ENCODE measurements at regions not wholly inside any gene's neighbourhood (a gene's known extent, or its start where the extent isn't known, plus 50 kb on each side); places are given as distances from the start of the nearest gene placed in this dataset.

DNA sequence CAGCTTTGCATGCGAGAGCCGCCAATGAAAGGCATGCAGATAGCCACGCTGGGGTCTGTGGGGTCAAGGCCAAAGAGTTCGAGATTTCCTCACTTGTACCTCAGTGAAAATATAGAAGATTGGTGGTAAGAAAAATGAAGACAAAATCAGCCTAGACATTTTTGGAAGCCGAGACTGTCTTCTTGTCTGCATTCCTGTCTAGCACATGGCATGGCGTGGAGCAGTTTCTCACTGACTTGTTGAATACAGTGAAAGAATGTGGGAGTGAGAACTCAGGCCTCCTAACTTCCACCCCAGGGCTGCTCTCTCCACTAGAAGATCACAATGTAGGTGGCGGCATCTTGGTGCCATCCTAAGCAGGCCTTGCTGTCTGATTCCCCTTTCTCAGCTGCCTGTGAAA lies 740.8 kb upstream of the HS6ST1 start:
- no peak for DNase-seq

DNA sequence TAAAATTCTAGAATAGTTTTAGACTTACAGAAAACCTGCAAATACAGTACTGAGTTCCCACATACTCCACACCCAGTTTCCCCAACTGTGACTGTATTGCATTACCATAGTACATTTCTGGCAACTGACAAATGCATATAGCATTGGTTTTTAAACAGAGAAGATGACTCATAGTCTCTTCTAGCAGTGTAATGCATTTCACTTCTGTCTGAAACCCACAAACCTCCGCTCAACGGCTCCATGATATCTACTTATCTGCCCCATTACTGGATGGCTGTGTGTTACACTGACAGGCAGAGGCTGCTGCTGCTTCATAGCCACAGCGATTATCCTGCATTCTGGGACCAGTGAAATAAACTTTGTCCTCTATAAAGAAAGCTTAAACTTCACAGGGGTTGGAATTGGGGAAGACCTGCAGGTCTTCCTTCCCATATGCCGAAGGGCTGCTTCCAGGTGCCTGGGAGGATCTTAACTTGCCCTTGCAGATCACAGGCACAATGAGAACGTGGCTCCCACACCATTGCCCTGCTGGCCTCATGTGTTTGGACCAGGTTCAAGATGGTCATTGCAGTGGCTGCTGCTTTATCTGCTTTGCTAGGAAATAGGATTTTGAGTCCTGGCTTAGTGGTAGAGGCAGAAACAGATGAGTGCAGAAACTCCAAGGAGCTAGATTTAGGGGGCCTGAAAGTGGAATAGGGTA lies 742.6 kb upstream of the HS6ST1 start:
- DNase-seq = no peak

DNA sequence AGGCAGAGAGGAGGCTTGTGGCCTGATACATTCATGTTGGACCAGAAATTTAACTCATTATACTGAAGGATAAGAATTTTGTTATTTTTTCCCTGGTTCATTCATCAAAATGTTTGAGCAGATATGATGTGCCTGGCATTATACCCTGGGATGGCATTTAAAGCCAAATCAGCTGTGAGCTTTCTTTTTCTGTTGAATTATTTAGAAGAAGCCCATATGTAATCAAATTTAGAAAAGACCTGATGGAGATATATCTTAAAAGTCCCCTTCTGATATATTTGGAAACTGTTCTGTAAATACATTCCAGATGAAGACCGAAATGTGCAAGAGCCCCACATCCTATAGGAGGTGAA lies 743.1 kb upstream of the HS6ST1 start:
- DNase-seq = no peak

DNA sequence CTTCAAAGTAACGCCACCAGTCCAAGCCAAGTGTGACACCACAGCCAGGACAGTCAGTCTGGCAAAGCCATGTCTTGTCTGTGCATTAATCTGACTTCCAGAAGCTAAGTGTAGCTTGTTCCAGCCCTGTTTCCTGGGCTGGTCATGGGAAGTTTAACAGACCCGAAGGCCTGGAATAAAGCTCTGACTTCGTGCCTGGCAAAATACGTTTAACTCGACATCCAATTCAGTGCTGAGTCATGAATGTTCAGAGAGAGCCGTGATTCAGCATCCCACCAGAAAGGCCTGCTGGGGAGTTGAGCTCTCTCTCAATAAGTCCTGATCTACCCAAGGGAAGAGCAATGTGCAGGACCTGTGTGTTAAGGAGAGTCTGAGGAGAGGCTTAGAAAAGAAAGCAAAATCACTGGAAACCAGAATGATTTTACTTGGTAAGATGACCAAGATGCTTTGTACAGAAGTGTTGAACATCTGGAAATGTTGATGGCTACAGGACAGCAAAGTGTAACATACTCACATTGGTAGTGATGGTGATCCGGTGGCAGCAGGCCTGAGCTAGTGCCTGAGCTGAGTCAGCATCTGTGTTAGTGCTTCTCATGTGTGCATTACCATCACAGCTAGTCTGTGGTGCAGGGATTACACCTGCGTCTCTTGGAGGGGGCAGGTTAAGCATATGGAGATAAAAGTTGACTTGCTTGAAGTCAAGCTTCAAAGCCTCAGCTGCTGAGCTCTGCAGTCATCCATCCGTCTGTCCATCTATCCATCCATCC lies 743.7 kb upstream of the HS6ST1 start:
- no peak for DNase-seq

DNA sequence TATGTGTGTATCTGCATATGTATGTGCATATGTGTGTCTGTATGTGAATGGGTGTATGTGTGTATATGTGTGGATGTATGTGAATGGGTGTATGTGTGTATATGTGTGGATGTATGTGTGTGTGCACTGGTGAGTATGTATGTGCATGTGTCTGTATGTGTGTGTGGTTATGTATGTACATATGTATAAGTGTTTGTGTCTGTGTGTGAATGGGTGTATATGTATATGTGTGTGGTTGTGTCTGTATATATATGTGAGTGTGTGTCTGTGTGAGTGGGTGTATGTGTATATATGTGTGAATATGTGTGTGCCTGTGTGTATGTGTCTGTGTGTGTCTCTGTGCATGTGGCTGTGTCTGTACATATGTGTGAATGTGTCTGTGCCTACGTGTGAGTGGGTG lies 748.4 kb upstream of the HS6ST1 start:
- no peak for DNase-seq

DNA sequence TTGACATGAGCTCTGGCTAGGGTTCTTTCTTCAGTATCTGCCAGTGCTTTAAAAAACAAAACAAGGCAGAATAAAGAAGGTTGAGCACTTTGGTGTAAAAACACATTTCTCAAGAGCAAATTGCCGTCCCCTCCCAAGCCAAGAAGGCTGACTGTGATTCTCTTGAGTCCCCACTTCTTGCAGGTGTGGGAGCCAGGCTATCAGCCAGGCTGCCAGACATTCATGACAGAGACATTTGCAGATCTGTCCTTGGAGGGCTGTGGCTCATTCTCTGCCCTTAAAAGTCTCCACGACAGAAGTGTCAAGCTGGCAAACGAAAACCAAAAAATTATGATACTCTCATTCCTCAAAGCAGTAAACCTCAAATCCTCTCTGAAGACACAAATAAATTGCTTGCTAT lies 749.3 kb upstream of the HS6ST1 start:
- DNase-seq = no peak

DNA sequence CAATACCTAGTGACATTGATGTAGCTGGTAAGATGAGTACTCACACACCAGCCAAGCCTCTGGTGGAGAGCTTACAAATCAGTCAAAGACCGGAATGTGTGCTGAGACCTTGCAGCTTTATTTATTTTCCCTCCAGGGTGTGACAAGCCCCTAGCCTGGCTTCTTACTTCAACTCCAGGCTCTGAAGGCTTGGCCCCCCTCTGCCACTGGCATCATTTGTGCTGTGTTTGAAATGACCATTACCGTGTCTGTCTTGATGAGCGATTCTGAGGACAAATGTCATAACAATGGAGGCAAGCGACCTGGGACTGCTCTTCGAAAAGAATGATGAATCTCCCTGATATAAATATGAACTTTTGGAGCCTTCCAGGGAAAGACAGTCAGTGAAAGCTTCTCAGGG lies 749.9 kb upstream of the HS6ST1 start:
- DNase-seq = no peak

DNA sequence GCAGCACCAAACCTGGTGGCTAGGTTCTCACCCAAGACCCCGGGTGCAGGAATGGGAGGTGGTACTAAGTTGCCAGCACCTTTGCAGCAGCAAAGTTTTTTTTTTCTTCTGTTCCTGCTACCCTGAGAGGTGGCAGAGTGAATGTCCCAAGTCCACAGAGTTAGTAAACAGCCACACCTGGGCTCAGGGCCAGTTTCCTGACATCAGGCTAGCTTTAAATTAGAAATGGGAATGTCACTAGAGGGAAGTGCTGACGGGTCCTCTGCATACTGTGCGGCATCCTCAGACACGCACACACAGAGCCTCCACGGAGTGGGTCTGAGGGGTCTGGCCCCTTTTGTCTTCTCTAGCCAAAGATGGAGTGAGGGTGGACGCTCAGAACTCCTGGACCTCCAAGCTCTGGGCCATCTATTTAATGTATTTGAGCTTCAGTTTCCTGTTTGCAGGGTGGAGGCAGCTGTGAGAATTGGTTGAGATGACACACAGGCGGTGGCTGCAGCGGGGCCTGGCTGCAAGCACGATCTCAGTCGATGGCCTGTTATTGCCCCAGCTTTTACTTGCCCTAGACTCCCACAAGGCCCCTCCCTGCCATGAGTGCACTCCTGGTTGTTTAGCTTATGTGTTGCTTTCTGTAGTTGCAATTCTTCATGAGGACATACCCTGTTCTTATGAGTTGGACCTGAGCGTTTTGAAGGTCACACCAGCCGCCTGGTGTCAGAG lies 751.4 kb upstream of the HS6ST1 start:
- DNase-seq = no peak

DNA sequence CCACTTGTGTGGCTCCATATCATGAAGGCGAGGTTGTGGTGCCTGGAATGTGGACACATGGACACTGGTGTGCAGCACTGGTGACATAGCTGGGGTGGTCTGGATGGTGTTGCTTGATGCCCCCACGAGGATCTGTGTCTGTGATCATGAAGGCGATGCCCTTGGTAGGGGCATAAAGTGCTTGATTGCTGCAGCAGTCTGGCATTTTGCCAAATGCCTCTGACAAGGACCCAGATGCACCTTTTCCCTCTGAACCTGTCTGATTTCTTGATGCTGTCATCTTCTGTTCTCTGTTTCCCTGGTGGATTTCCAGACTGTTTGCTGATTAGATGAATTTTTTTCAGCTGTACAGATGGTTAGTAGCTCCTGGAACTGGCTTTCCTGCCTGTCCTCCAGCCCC lies 752.0 kb upstream of the HS6ST1 start:
- DNase-seq = no peak

DNA sequence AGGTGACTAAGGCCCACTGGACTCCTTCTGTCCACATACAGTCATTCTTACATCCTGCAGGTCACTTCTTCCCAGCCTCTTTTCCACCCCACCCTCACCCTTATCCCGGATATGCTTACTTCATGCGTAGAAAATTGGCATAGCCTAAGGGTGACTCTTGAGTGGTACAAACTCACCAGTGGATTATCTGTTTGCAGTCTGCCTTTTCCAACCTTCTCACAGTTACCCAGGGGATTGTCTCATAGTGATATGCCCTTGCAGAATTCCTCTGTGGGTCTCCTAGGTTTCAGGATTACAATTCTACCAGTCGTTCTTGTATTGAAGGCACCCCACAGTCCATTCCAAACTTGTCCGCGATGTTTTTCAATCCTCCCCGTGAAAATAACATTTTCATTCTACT lies 752.9 kb upstream of the HS6ST1 start:
- no peak for DNase-seq

DNA sequence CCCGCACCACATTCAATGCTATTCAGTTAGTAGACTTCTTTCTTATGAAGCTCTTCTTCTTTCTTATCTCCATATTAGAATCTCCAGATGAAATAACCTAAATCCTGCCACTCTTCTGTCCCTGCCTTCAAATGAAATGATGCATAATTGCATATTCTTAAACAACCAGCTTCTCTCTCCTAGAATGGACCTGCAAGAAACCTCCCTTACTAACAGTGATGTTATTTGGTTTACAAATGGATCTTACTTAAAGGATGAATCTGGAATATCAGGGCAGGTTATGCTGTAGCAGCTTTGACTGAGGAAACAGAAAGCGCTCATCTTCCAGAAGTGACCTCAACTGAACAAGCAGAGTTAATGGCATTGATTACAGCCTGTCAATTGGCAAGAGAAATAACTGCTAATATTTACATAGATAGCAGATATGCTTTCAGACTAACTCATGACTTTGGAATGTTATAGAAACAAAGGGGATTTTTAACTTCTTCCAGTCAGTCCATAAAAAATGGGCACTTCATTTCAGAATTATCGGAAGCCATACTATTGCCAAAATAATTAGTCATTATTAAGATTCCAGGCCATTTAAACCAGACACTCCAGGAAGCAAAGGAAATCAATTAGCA lies 755.7 kb upstream of the HS6ST1 start:
- no peak for DNase-seq

DNA sequence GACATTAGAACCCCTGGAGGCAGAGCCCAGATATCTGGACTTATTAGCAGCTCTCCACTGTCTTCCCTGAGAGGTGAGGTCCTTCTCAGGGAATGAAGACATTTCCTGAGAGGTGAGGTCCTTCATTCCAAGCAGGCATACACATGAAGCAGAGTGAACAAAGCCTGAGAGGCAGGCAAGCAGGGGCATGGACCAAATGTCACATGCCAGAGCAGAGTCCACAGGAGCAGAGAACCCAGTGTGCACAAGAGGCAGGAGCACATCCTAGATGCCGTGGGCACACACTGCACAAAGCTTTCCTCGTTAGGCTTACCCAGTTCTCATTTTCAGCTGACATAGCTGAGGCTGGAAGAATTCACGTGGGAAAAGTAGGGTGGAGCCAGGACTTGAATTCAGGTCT lies 759.9 kb upstream of the HS6ST1 start:
- DNase-seq = no peak

DNA sequence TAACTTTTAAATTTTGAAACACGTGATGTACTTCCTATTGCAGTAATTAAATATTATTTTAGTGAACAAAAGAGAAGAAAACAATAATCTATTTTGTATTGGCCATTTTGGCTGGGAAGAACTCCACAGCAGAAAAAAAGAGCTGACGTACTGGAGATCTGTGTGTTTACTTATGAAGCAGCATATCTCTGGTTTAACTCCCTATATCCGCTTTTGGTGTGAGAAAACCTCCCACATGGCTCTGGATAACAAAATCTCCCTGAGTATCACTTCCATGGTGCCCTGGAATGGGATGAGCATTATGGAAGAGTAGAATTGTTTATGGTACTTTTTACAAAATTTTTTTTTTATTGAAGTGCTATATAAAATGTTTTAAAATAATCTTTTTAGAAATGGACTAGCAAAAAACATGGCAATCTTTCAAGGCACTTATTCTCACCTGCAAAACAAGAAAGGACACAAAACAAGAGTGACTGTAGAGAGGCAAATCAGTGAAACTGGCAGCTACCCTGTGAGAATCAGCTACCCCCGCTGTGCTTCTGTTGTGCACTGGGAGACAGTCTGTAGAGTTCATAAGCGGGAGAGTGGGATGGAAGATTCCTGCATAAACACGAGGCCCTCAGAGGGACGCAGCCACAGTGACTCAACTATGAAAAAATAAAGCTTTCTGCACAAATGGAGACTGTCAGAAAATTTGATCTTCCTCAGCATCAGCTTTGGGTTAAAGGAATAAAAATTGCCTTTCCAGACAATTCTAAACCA lies 762.2 kb upstream of the HS6ST1 start:
- DNase-seq = no peak

DNA sequence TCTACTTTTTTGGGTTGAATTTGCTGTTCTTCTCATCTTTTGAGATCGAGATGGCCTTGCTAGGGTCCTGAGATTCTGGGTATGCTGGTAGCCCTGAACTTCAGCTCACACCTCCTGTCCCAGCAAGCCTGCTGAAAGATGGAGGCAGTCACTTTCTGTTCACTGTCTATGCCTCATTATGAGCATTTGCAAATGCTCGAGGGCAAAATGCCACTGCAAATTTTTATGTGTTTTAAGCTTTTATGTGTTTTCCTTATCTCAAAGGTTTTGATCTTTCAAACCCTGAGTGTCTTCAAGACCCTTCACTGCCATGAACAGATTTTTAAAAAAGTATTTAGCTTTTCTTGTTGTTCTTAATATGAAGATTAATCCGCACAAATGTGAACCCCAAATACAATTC lies 766.7 kb upstream of the HS6ST1 start:
- DNase-seq = no peak

DNA sequence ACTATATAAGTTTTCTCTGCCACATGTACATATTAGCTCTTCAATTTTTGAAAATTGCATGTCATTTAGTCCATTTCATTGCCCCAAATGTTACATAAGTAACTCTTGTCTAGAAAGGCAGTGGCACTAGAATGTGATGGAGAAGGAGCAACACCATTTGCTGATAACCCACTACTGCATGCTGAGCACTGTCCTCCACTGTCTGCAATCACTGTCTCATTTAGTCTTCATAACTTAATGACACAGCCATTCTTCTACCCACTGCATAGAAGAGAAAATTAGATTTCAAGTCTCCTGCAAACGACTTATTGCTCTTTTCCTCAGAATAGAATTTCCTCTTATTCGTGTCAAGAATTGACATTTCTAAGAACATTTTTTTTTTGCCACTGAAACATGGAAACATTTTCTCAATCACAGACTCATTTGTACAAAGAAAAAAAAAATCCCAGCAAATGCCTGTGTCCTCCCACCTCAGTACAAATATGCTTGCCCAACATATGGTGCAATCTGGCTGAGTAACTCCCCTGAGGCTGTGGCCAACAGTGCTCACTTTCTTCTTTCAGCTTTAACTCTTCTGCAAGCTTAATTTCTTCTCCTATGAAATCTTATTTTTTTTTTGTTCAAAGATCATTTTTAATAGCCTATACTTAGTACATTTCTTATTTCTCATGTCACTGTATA lies 768.6 kb upstream of the HS6ST1 start:
- DNase-seq = no peak

DNA sequence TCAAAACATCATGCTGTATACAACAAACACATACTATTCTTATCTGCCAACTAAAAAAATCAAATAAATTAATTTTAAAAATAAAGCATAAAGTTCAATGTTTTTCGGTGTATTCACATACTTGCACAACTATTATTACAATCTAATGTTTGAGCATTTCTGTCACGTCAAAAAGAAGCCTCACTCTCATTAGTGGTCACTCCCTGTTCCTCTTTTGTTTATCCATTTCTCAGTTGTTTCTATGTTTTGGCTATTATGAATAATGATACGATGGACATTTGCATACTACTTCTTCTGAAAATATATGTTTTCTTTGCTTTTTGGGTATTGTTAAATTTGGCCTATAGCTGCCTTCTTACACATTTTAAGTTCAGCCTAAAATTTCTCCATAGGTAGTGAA lies 773.0 kb upstream of the HS6ST1 start:
- no peak for DNase-seq

DNA sequence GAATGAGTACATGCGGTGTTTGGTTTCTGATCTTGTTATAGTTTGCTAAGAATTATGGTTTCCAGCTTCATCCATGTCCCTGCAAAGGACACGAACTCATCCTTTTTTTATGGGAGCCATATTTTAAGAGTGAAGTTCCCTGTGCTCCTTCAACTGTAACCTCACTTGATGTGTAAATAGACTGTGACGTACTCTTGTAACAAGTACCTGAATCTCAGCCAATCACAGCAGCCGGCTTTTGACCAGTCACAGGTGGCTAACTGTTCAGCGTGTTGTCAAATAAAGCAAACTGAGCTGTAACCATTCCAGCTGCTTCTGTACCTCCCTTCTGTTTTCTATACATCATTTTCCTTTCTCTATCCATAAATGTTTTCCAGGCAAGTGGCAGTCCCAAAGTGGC lies 774.3 kb upstream of the HS6ST1 start:
- no peak for DNase-seq

DNA sequence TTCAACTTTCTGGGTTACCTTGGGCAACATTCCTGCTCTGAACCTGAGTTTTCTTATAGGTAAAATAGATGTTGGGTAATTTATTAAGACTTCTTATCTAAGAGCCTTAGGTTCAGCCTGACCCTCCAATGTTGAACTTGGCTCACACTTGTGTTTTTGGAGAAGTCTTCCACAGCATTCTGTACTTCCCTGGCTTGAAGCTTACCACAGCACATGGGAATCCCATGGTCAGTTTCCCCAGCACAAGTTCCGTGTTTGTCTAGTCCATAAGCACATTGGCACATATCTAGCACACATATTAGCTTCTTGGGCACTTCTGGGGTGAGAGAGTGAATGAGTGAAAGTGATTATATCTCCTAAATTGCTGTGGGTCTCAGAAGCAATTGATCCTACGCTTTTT lies 782.5 kb upstream of the HS6ST1 start:
- no peak for DNase-seq

DNA sequence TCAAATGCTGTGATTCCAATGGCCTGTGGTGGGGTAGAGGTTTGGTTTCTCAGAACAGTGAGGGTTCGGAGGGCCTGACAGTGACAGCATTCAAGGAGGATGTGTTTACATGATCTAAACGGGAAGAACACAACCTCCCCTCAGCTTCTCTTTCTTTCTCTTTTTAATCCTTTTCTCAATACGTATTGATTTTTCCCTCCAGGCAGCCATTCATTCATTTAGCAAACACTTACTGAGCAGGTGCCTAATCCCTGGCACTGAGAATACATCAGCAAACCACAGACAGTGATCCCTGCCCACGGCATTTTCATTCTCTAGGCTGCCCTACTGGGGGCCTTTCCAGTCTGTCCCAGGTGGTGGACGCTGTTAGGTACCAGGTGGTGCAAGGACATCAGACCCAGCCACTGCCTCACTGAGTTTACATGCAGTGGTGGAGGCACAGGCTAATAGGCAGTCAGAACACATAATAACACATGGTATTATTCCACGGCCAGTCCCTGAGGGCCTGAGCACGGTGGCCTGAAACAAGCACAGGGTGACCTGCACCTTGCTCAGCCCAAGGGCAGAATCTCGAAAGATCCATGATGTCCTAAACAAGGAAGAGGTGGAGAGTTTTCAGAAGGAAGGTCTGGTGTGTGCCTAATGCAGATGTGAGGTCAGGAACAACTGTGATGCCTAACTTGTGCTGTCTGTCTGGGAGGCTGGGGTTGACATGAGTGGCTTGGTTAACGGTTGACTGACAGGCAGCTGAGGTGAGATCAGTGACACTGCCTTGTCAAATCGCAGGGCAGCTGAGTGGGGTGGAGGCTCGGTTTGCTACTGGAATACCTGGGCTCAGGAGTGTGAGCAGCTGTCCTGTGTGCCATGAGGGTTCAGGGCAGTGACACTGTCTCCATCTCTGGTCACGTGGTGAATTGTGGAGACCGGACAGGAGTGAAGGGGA lies 785.5 kb upstream of the HS6ST1 start:
- DNase-seq = no peak

DNA sequence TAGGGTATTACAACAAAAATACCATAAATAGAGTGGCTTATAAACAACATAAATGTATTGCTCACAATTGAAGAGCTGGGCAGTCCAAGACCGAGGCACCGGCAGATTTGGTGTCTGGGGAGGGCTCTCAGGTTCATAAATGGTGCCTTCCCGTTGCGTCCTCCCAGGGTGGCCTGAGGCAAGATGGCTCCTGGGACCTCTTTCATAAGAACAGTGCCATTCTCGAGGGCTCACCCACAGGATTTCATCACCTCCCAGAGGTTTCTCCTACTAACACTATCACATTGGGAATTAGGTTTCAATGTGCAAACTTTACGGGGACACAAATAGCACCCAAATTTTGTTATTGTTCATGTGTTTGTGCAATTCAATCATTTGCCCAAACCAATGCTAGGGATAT lies 793.5 kb upstream of the HS6ST1 start:
- DNase-seq = no peak

DNA sequence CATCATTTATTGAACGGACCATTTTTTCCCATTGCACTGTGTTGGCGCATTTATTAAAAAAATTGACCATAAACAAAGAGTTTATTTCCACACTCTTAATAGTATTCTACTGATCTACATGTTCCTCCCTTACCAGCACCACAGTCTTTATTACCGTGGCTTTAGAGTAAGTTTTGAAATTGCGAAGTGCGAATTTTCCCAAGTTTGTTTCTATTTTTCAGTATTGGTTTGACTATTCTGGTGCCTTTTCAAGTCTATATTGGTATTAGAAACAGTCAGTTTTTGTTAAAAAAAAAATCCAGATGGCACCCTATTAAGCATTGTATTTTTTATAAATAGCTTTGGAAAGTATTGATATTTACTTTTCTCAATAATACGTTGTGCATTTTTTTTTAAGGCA lies 795.1 kb upstream of the HS6ST1 start:
- no peak for DNase-seq

All from CD4-positive, alpha-beta T cell treated with Interleukin-6 for 4 hours (primary cell).